GM19025 (cell line): ENCODE measurements at regions not wholly inside any gene's neighbourhood (a gene's known extent, or its start where the extent isn't known, plus 50 kb on each side); places are given as distances from the start of the nearest gene placed in this dataset.

ENCODE experiments used
- ATAC-seq: cut with Tn5 transposase; IDR thresholded peaks from one replicate; pipeline ENCODE4 v1.9.1; 2021; ENCODE audit warnings: mild to moderate bottlenecking, low read depth, moderate library complexity; ENCODE audit not compliant: unreplicated experiment

DNA sequence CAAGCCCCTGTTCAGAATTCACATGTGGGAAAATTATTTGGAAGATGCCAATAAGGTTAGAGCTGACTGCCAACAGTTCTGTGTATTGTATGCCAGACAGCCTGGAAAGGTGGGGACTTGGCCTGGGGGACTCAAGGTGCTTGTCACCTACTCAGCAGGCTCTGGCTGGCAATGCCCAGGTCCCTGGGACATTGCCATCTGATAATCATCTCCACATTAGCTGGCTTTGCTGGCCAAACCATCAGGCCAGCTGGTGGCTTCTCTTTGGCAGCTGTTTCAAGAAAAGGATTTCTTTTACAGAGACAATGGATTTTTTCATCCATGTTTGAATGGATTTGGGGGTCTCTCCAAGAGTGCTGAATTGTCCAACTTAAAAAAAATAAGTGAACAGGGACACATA, 165.2 kb downstream of the BRMS1L start:
- no peak for ATAC-seq

DNA sequence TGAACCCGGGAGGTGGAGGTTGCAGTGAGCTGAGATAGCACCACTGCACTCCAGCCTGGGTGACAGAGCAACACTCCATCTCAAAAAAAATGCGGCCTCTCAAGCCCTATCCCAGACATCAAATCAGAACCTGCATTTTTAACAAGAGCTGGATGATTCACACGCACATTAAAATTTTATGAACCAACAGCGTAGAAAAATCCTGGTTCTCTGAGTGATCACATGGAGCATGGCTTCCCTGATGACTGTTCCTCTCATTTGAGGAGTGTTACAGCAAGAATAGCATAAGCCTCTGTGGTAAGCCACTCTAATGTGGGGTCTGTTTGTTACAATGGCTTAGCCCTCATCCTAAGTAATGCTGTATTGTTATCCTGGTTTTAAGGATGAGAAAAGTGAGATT, 163.6 kb downstream of the BRMS1L start:
- no peak for ATAC-seq

DNA sequence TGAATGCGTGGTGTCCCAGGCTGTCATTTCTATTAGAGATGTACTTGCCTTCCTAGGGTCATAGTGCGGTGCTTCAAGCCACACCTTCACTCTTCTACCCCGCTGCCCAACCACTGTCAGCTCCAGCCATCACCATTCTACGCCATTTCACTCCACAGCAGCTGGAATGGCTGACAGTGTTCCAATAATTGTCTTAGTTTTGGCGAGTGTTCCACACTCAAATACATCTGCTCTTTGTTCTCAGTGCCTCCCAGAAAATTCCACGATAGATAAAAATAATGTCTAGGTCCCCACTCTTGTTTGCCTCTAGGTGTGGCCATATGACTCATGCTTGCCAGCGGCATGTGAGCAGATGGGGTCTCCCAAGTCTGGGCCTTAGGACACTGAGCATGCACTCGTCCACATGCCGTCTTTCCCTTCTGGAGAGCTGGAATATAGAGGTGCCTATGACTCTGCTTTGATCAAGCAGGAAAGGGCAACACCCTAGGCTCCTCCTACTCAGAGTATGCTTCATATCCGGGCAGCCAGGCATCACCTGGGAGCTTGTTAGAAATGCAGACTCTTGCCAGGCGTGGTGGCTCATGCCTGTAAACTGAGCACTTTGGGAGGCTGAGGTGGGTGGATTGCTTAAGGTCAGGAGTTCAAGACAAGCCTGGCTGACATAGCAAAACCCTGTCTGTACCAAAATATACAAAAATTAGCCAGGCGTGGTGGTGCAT, 163.0 kb downstream of the BRMS1L start:
- no peak for ATAC-seq

DNA sequence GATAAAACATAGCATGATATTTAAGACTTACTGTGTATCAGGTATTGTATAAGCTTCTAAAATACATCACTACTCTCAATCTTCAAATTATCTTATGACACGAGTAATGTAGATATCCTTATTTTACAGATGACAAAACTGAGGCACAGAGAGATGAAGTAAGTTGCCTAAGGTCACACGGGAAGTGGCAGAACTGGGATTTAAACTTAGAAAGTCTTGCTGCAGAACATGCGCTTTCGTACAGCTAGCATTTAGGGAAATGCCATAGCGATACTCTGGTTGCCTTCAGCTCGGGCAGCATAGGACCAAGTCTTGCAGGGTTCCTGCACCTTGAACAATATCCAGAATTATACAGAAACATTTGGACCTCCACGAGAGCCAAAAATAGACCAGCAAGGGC, 162.4 kb downstream of the BRMS1L start:
- ATAC-seq = no peak

DNA sequence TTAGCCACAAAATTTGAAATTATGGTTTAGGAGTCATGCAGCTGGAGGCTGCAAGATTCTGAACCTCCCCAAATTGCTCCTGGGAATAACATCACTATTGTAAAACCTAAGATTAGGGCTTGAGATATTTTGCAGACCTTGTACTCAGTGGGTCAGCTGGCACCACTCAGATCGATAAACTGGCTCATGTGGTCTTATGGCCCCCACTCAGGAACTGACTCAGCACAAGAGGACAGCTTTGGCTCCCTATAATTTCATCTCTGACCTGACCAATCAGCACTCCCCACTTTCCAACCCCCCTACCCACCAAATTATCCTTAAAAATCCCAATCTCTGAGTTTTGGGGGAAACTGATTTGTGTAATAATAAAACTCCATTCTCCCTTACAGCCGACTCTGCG, 161.6 kb downstream of the BRMS1L start:
- no peak for ATAC-seq

DNA sequence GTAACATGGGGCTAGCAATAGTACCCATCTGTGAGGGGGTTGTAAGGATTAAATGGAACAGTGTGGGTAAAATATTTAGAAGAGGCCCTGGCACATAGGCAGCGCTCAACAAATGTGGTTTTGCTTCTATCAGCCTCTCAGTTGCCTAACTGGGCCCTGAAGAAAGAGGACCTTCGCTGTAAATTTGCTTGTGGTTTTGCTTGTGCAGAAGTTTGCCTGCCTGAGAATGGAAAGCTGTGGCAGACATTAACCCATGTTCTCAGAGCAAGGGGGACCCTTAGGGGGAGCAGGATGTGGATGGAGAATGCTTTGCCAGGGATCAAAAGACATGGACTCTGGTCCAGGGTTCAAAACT, 160.1 kb downstream of the BRMS1L start:
- peak; percentile 80 for ATAC-seq

DNA sequence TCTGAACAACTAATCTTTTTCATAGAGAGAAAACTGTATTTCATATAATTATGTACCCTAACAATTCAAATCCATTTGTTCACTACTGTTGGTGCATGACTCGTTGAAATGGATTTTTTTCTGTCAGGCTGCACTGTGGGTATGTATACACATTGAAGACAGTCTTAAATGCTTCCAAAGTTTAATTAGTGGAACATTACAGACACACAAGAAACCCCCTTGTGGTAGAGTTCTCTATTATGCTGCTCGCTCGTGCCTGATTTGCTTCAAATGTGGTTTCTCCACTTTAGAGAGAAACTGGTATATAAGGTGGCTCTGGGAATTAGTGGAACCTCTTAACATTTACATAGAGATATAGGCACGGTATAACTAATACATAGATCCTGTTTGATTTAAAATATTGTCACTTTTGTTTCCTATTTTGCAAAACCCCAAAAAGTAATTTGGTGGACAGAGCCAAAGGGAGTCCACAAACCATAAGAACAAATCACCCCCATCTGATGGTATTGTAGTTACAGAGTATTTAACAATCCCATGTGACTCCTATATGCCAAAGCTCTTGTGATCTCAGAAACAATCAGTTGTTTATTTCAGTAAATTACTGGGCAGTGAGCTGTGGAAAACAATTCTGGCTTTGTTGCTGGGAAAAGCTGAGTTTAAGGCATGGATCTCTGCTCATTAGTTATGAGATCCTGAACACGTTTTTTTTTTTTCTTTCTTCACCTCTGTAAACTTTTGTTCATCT, 159.5 kb downstream of the BRMS1L start:
- ATAC-seq = no peak

DNA sequence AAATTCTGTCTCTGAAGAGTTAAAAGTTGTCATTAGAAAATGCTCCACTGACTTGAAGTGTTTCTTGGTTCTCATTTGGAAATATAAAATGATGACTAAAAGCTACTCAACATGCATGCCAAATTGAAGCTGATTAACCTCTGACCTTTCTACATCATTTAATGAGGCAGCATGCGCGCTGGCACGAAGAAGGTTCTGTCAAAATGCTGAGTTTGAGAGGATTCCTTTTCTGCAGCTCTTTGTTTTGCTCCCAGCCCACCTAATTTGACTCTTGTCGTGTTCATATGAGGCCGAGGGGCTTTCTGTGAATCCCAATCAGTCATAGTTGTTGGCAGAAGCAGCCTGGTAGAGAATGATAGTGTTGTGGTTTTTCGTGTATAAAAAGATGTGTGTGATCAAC, 153.4 kb downstream of the BRMS1L start:
- no peak for ATAC-seq

DNA sequence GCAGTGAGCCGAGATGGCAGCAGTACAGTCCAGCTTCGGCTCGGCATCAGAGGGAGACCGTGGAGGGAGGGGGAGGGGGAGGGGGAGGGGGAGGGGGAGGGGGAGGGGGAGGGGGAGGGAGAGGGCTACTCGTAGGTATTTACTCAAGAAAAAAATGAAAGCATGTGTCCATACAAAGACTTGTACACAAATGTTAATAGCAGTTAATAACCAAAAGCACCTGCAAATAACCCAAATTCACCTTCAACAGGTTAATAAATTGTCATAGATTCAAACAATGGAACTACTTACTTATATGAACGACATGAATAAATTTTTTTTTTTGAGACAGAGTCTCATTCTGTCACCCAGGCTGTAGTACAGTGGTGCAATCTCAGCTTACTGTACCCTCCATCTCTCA, 152.4 kb downstream of the BRMS1L start:
- no peak for ATAC-seq

DNA sequence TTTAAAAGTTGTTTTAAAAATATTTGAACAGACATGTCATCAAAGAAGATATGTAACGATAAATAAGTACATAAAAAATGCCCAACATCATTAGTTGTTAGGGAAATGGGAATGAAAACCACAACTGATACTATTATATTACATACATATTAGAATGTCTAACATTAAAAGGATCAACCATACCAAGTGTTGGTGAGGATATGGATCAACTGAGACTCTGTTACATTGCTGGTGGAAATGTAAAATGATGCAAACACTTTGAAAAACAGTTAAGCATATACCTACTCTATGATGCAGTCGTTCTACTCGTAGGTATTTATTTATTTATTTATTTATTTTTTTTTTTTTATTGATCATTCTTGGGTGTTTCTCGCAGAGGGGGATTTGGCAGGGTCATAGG, 149.7 kb downstream of the BRMS1L start:
- ATAC-seq = no peak

DNA sequence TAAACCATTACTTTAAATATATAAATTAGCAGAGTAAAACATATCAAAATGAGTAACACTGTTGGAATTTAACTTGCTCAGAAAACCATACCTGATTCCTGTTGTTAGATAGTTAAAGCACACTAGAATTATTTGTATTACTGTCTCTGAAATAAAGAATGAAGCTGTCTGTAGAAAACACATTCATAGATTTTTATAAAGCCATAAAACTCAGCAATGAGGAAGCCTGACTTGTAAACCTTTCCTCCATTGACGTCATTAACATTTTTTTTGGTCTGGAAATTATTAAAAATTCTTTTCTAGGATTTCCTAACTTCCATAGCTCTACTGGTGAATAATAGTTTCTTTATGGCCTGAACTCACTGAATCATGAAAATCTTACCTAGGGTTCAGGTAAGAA, 147.6 kb downstream of the BRMS1L start:
- ATAC-seq = no peak

DNA sequence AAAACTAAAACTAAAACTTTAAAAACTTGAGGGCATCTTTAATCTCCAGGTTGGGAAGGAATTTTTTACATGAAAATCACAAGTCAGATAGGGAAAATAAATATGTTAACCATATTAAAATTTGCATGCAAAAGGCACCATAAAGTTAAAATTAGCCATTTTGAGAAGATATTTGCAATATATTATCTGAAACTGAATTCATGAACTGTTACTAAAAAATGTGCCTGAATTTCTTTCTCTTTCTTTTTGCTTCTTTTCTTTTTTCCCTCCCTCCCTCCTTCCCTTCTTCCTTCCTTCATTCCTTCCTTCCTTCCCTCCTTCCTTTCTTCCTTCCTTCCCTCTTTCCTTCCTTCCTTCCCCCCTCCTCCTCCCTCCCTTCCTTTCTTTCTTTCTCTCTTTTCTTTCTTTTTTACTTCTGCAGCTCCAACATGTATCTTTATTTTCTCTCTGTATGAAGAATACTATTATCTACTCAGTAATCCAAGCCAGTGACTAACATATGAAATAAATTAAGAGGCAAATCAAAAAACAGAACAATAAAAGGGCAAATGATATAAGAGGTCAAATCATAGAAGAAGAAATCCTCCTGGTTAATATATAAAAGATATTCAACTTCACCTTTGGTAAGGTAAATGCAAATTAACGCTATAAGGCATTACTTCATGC, 146.0 kb downstream of the BRMS1L start:
- ATAC-seq = no peak

DNA sequence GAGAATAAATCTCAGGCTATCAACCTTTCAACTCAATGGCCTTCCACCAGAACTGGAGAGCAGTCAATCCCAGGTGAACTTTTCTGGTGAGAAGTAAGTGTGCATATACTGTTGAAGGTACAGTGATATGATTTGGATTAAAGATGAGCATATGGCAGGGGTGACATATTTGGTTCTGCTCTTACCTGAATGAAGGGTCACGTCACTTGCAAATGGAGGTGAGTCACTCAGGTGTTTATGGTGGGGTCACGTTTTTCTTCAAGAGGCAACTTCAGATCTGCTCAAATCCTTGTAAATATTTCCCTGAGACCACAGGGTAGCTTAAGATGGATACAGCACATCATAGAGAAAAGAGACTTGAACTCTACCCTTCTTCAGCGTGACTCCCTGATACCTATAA, 143.2 kb downstream of the BRMS1L start:
- ATAC-seq = no peak

DNA sequence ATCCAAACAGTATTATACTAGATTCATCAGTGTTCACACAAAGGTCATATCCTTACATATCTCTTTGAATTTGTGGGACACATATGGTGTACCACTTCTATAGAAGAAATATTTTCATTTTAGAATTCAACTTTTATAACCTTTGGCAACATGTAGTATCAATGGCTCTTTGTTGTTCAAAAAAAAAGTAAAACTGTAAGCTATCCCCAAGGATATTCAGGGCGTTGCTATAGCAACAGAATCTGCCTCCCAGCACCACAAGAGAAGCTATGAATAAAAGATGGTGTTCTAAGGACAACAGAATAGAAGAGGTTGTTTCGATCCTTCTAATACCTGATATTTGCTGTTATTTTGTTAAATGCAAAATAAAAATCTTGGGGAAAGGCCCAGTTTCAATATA, 139.3 kb downstream of the BRMS1L start:
- ATAC-seq = no peak

DNA sequence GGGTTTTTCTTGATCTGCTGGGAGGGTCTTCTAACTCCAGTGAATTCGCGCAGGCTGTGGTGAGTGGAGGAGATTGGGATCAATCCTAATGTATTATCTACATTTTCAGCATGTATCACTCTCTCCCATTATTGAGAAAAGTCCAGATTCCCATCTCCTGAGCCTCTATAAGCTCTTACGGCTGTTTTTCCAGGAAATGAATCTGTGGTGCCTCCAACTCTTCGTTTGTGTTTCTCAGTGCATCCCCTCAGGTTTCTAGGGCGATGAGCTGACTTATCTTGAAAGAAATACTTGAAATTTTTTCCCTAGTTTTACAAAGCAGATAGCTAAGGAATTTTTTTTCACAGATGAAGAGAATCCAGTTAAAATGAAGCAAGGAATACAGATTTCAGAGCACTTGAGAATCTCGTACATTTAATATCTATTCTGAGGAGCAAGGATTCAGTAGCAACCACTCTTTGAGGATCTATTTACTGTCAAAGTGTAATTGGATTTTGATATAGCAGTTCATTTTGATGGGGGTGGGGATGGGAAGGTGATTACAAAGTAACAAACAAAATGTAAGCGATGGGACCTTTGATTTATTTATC, 138.7 kb downstream of the BRMS1L start:
- ATAC-seq = no peak

DNA sequence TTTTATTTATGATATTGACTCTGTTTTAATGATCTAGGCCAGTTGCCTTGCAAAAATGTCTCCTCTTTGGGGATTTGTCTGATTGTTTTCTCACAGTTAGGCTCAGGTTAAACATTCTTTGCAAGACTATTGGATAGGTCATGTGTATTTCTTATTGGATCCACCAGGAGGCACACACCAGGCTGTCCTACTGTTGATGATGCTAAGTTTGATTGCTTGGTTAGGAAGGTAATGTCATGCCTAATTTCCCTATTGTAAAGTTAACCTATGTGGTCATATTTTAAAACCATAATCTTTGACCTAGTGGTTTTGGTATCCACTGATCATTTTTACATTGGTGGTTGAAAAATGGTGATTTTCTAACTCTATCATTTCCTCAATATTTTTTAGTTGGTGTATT, 137.1 kb downstream of the BRMS1L start:
- no peak for ATAC-seq

DNA sequence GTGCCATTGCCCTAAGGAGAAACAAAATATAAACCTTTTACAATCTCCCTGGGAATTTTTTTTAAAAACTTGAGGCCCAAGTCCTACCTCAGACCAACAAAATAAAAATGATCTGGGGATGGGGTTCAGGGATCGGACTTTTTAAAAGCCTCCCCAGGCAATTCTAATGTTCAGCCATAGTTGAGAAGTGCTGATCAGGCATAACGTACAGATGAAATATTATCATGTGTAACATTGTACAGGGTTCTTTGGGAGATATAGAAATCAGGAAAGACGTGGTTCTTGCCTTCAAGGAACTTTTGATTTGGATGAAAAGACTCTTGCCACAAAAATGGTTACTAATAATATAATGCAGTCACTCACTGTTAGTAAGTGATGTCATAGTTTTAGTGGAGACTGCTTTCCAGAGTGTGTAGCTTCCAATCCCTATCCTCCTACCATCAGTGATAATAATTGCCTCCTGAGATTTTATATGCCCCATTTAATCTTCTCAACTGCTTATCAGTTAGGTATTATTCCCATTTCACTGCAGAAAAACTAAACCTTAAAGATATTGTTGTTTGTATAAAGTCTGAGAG, 135.6 kb downstream of the BRMS1L start:
- no peak for ATAC-seq

DNA sequence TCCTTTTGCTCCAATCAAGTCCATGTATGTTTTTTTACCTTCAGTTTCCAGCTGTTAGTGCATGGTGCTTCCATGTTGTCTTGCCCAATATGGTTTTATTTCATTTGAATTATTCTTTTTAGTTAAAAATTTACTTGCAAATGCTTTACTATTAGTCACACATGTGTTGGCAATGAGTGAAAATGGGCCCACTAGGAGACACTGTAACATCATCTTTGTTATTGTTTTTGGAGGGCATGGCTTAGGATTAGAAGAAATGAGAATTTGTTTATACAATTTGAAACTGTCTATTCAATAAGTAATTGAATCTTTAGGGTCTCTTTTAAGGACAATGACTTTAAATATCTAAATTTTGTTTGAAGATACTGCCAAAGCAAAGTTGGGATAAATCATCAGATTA, 133.7 kb downstream of the BRMS1L start:
- ATAC-seq = no peak

DNA sequence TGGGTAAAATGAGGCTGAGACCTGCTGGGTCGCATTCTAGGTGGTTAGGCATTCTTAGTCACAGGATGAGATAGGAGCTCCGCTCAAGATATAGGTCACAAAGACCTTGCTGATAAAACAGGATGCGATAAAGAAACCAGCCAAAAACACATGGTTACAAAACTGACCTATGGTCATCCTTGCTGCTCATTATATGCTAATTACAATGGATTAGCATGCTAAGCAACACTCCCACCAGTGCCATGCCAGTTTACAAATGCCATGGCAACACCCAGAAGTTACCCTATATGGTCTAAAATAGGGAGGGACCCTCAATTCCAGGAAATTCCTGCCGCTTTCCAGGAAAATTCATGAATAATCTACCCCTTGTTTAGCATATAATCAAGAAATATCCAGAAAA, 132.4 kb downstream of the BRMS1L start:
- ATAC-seq = no peak

DNA sequence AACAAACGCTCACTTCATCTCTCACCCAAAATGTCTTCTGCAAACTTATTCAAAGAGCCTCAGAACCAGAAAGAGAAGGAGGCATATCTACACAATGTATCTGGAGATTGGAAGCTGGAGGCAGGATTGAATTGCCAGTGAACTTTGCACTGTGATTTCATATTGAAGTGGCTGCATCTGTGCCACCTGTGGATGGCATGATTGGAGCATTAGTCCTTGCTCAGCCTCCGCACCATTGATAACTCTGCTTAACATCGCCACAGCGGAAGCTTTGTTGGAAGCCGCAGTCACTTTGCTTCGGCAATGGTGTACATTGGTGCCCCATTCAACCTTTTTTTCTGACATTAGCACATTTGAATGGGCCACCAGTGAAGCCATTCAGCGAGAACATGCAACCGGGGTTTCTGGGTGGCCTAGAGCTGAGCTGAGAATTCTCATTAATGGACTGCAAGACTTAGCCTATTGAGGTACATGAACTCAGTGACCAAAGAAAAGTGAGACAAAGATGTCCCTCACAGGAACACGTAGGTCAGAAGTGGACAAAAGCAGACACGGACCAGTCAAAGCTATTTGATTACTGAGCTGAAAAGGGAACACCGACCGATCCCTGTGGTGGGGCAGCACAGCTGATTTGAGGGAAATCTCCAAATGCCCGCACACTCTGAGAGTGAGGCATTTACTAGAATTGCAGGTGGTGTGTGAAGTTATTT, 130.4 kb downstream of the BRMS1L start:
- ATAC-seq = no peak

DNA sequence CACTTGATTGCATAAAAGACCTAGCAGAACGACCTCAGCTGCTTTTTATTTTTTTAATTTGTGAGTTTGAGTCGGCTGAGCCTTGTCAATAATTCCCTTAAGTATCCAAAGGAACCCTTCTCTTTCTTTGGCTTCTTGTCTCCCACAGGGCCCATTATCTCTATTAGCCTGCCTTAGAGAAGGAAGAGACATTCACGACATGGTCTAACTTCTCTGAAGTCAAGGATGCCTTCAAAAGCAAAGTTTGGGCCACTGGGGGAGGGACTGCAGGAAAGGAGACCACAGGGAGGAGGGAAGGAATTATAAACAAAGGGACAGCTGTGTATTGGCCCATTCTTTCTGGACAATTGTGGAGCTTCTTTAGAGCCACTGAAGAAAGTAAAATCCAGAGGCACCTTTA, 126.4 kb downstream of the BRMS1L start:
- no peak for ATAC-seq
